MM.1S (cell line): ENCODE measurements at regions not wholly inside any gene's neighbourhood (a gene's known extent, or its start where the extent isn't known, plus 50 kb on each side); places are given as distances from the start of the nearest gene placed in this dataset.
A peak's percentile ranks its signal among the peaks of the same experiment; 100 is the strongest.
"Not testable (repeated sequence)": the region's sequence is repeated elsewhere in the genome, so short reads cannot be mapped to it uniquely, and the experiment has no call there.

Source experiments
- DNase-seq: peaks from one replicate; pipeline ENCODE4 v3.0.0-alpha.2; 2015
- H2AFZ ChIP-seq: fragments of 300-600 bp; sonication (generic); 2 replicates; pipeline ENCODE4 v1.6.0; 2016; ENCODE audit warnings: antibody characterized with exemption, low read length
- H3F3A ChIP-seq: fragments of 300-600 bp; sonication (generic); 2 replicates; pipeline ENCODE4 v1.6.1; 2016; ENCODE audit warnings: mild to moderate bottlenecking, antibody characterized with exemption, low read length, moderate library complexity, mixed read lengths; ENCODE audit not compliant: insufficient read depth
- H3K27ac ChIP-seq: fragments of 300-600 bp; sonication (generic); 2 replicates; pipeline ENCODE4 v1.5.1; 2016; ENCODE audit warnings: mild to moderate bottlenecking, low read length
- H3K27me3 ChIP-seq: fragments of 300-600 bp; sonication (generic); replicated peaks from 2 replicates; pipeline ENCODE4 v1.6.0; 2016; ENCODE audit warnings: low read length; ENCODE audit not compliant: insufficient read depth
- H3K36me3 ChIP-seq: fragments of 300-600 bp; sonication (generic); replicated peaks from 2 replicates; pipeline ENCODE4 v1.6.1; 2016; ENCODE audit warnings: mild to moderate bottlenecking, low read length, mixed read lengths; ENCODE audit not compliant: insufficient read depth
- H3K4me1 ChIP-seq: fragments of 300-600 bp; sonication (generic); 2 replicates; pipeline ENCODE4 v1.6.1; 2016; ENCODE audit warnings: low read length, mixed read lengths
- H3K4me2 ChIP-seq: fragments of 300-600 bp; sonication (generic); 2 replicates; pipeline ENCODE4 v1.6.0; 2016; ENCODE audit warnings: low read depth, low read length
- H3K4me3 ChIP-seq: fragments of 300-600 bp; sonication (generic); 2 replicates; pipeline ENCODE4 v1.5.1; 2016; ENCODE audit warnings: low read length, mixed read lengths
- H3K79me2 ChIP-seq: fragments of 300-600 bp; sonication (generic); 2 replicates; pipeline ENCODE4 v1.6.1; 2016; ENCODE audit warnings: mixed run types, low read length, mixed read lengths
- H3K9ac ChIP-seq: fragments of 300-600 bp; sonication (generic); 2 replicates; pipeline ENCODE4 v1.6.1; 2016; ENCODE audit warnings: low read length, mixed read lengths
- H3K9me2 ChIP-seq: fragments of 300-600 bp; sonication (generic); replicated peaks from 2 replicates; pipeline ENCODE4 v1.6.1; 2016; ENCODE audit warnings: mild to moderate bottlenecking, low read length, mixed read lengths; ENCODE audit not compliant: insufficient read depth
- H3K9me3 ChIP-seq: fragments of 300-600 bp; sonication (generic); replicated peaks from 2 replicates; pipeline ENCODE4 v1.6.1; 2016; ENCODE audit warnings: mild to moderate bottlenecking, low read length, mixed read lengths; ENCODE audit not compliant: insufficient read depth
- H4K20me1 ChIP-seq: fragments of 300-600 bp; sonication (generic); 2 replicates; pipeline ENCODE4 v1.6.1; 2016; ENCODE audit warnings: mild to moderate bottlenecking, low read length, moderate library complexity, mixed read lengths; ENCODE audit not compliant: insufficient read depth
- CTCF ChIP-seq: fragments of 300-600 bp; sonication (generic); IDR thresholded peaks from 2 replicates; pipeline ENCODE4 v1.5.1; 2016; ENCODE audit warnings: antibody characterized with exemption, low read length, mixed read lengths
- EZH2 ChIP-seq: fragments of 300-600 bp; sonication (generic); optimal IDR thresholded peaks from 2 replicates; pipeline ENCODE3; 2017; ENCODE audit warnings: low read depth, mild to moderate bottlenecking, antibody characterized with exemption, low read length, mixed read lengths
- EZH2phosphoT487 ChIP-seq: fragments of 300-600 bp; sonication (generic); IDR thresholded peaks from 2 replicates; pipeline ENCODE4 v1.6.1; 2018; ENCODE audit warnings: antibody characterized with exemption, low read length

- Histone ChIP-seq H3F3A (no peaks in the 10 kb centered on the region), H4K20me1 (no peaks in the 10 kb centered on the region), H3K9me2 (no peaks in the 10 kb centered on the region), H3K27ac (no peak overlapping the region), H3K9me3 (no peaks in the 10 kb centered on the region), H3K9ac (no peak overlapping the region), H3K36me3 (no peaks in the 10 kb centered on the region), H3K4me3 (no peak overlapping the region), H3K4me1 (peaks cover 29% of the 10 kb centered on the region), H3K4me2 (no peak overlapping the region), H3K27me3 (no peaks in the 10 kb centered on the region), H2AFZ (no peak overlapping the region), H3K79me2 (no peaks in the 10 kb centered on the region)
- DNase-seq, result no peak
- TF ChIP-seq EZH2phosphoT487 (no peak), CTCF (no peak), EZH2 (no peak)
These were observed 175.5 kb downstream of the BTBD3 start for GRCh38 chr20:12093057-12093796.

GRCh38 chr20:12093797-12094190 is 176.1 kb downstream of the BTBD3 start:
- H2AFZ ChIP-seq, H3K9me3 ChIP-seq, DNase-seq, H3K9ac ChIP-seq, H3K27me3 ChIP-seq, H4K20me1 ChIP-seq, H3K79me2 ChIP-seq, H3K9me2 ChIP-seq, H3K4me3 ChIP-seq, H3F3A ChIP-seq, H3K36me3 ChIP-seq: not testable (repeated sequence)
- peak overlapping the region; percentile 32; the same call in 1 of the 2 replicates for H3K4me2 ChIP-seq
- peak overlapping the region; percentile 17; the same call in 1 of the 2 replicates for H3K27ac ChIP-seq
- H3K4me1 ChIP-seq, result peaks cover 29% of the 10 kb centered on the region

- Histone ChIP-seq H3K27me3 (no peaks in the 10 kb centered on the region), H3K79me2 (no peaks in the 10 kb centered on the region), H2AFZ (0 out of 2 replicates have a peak overlapping the region, but pooled peaks have one; percentile 18), H3K9me3 (no peaks in the 10 kb centered on the region), H3K27ac (no peak overlapping the region), H3K36me3 (no peaks in the 10 kb centered on the region), H3K9ac (no peak overlapping the region), H3K4me2 (peak overlapping the region; percentile 14; the same call in 1 of the 2 replicates), H4K20me1 (no peaks in the 10 kb centered on the region), H3K4me3 (no peak overlapping the region), H3F3A (no peaks in the 10 kb centered on the region), H3K9me2 (no peaks in the 10 kb centered on the region), H3K4me1 (peaks cover 29% of the 10 kb centered on the region)
- TF ChIP-seq CTCF (no peak), EZH2 (no peak), EZH2phosphoT487 (no peak)
- DNase-seq, result peak; percentile 23
These were observed 177.7 kb downstream of the BTBD3 start for GRCh38 chr20:12095180-12095920.

GRCh38 chr20:12098421-12098820 is 180.7 kb downstream of the BTBD3 start:
- Histone ChIP-seq H4K20me1 (no peaks in the 10 kb centered on the region), H3K9ac (no peak overlapping the region), H3K4me1 (peaks cover 29% of the 10 kb centered on the region), H3K27ac (no peak overlapping the region), H3K4me2 (no peak overlapping the region), H3K36me3 (no peaks in the 10 kb centered on the region), H3K27me3 (no peaks in the 10 kb centered on the region), H3F3A (no peaks in the 10 kb centered on the region), H3K79me2 (no peaks in the 10 kb centered on the region), H3K9me3 (no peaks in the 10 kb centered on the region), H2AFZ (no peak overlapping the region), H3K4me3 (no peak overlapping the region), H3K9me2 (no peaks in the 10 kb centered on the region)
- no peak for DNase-seq
- TF ChIP-seq EZH2 (no peak), EZH2phosphoT487 (no peak), CTCF (no peak)
